ENCODE measurements at regions not wholly inside any gene's neighbourhood (a gene's known extent, or its start where the extent isn't known, plus 50 kb on each side); places are given as distances from the start of the nearest gene placed in this dataset.
"Not testable (repeated sequence)": the region's sequence is repeated elsewhere in the genome, so short reads cannot be mapped to it uniquely, and the experiment has no call there.

- not testable (repeated sequence) for DNase-seq
Observed at GRCh38 chr15:77896147-77897112, 181.1 kb downstream of the TBC1D2B start.

GRCh38 chr15:77895742-77896141 lies 181.8 kb downstream of the TBC1D2B start:
- no peak for DNase-seq

- DNase-seq, result not testable (repeated sequence)
Observed at GRCh38 chr15:77895145-77895544, 182.4 kb downstream of the TBC1D2B start.

- DNase-seq, result not testable (repeated sequence)
Observed at GRCh38 chr15:77893671-77894640, 183.6 kb downstream of the TBC1D2B start.

- DNase-seq, result not testable (repeated sequence)
Observed at GRCh38 chr15:77893246-77893645, 184.3 kb downstream of the TBC1D2B start.

- no peak for DNase-seq
Observed at GRCh38 chr15:77892335-77892734, 185.2 kb downstream of the TBC1D2B start.

GRCh38 chr15:77891862-77892261 lies 185.6 kb downstream of the TBC1D2B start:
- DNase-seq, result not testable (repeated sequence)

GRCh38 chr15:77890911-77891801 lies 186.4 kb downstream of the TBC1D2B start:
- DNase-seq, result not testable (repeated sequence)

GRCh38 chr15:77889828-77890725 lies 187.4 kb downstream of the TBC1D2B start:
- DNase-seq, result not testable (repeated sequence)

- DNase-seq, result no peak
Observed at GRCh38 chr15:77889009-77889806, 188.3 kb downstream of the TBC1D2B start.

GRCh38 chr15:77887563-77888429 lies 189.7 kb downstream of the TBC1D2B start:
- not testable (repeated sequence) for DNase-seq

GRCh38 chr15:77886805-77887448 lies 190.6 kb downstream of the TBC1D2B start:
- DNase-seq, result no peak

- DNase-seq, result not testable (repeated sequence)
Observed at GRCh38 chr15:77885877-77886500, 191.5 kb downstream of the TBC1D2B start.

GRCh38 chr15:77883012-77883411 lies 194.5 kb downstream of the TBC1D2B start:
- DNase-seq, result not testable (repeated sequence)

GRCh38 chr15:77881950-77882349 lies 195.6 kb downstream of the TBC1D2B start:
- DNase-seq, result no peak

- DNase-seq, result not testable (repeated sequence)
Observed at GRCh38 chr15:77881535-77881934, 196.0 kb downstream of the TBC1D2B start.

GRCh38 chr15:77879466-77879865 lies 198.0 kb downstream of the TBC1D2B start:
- not testable (repeated sequence) for DNase-seq
